SJCRH30 (cell line): ENCODE measurements at regions not wholly inside any gene's neighbourhood (a gene's known extent, or its start where the extent isn't known, plus 50 kb on each side); places are given as distances from the start of the nearest gene placed in this dataset.

Experiments used
- DNase-seq, 2 experiments: peaks; one replicate each; pipeline ENCODE4 v3.0.0-alpha.2; 2015 to 2020
- H3K27ac ChIP-seq: fragments of 250-450 bp; sonication (Bioruptor Pico); 2 replicates; pipeline ENCODE4 v1.5.1; 2020; ENCODE audit warnings: mild to moderate bottlenecking, moderate library complexity
- H3K27me3 ChIP-seq: fragments of 250-450 bp; sonication (Bioruptor Pico); 2 replicates; pipeline ENCODE4 v1.5.1; 2020; ENCODE audit warnings: mild to moderate bottlenecking, moderate library complexity
- H3K36me3 ChIP-seq: fragments of 250-450 bp; sonication (Bioruptor Pico); 2 replicates; pipeline ENCODE4 v1.5.1; 2020; ENCODE audit warnings: mild to moderate bottlenecking, moderate library complexity
- H3K4me1 ChIP-seq: fragments of 250-450 bp; sonication (Bioruptor Pico); 2 replicates; pipeline ENCODE4 v1.5.1; 2020; ENCODE audit warnings: mild to moderate bottlenecking, moderate library complexity
- H3K4me3 ChIP-seq: fragments of 250-450 bp; sonication (Bioruptor Pico); 2 replicates; pipeline ENCODE4 v1.5.1; 2020; ENCODE audit warnings: mild to moderate bottlenecking, moderate library complexity
- H3K9me3 ChIP-seq: fragments of 250-450 bp; sonication (Bioruptor Pico); replicated peaks from 2 replicates; pipeline ENCODE4 v1.5.1; 2020; ENCODE audit warnings: mild to moderate bottlenecking, moderate library complexity

DNA sequence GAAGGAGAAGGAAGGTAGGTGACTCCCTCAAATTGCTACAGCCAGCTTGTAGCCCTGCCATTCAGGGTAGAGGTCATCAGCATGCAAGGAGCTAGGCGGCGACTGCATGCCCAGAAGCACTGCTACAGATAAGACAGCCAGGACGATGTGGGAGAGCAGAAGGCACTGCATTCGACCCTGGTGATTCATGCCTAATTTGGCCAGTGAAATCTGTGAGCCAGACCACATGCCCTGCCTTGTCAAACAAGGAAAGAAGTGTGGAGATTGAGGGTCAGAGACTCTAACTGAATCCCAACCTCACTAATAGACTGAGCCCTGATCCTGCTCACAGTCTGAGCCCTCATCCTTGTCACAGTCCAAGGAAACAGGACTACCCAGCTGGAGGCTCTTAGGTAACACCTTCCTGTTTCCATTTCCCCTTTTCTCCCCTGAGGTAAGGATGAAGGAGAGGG, 86.6 kb downstream of the LINGO1 start:
- H3K4me1 ChIP-seq: peaks cover 2% of the 10 kb centered on the region; the same call in 1 of the 2 replicates
- H3K36me3 ChIP-seq: no peaks in the 10 kb centered on the region
- no peaks in the 10 kb centered on the region for H3K27me3 ChIP-seq
- H3K4me3 ChIP-seq: no peak overlapping the region
- H3K9me3 ChIP-seq: no peaks in the 10 kb centered on the region
- H3K27ac ChIP-seq: no peak overlapping the region
- DNase-seq: peak; percentile 42 to 58

DNA sequence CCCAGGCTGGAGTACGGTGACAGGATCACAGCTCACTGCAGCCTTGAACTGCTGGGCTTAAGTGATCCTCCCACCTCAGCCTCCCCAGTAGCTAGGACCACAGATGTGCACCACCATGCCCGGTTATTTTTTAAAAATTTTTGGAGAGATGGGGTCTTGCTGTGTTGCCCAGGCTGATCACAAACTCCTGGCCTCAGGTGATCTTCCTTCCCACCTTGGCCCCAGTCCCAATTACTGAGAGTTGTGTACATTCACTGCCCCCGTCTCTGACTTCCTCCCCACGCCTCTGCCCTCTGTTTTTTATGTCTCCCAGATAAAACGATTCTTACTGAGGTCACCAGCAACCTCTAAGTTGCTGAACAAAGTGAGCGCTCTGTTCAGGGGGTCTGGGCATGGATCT, 87.7 kb downstream of the LINGO1 start:
- Histone ChIP-seq H3K27ac (no peak overlapping the region), H3K4me3 (no peak overlapping the region), H3K36me3 (no peaks in the 10 kb centered on the region), H3K4me1 (peaks cover 3% of the 10 kb centered on the region; the same call in 1 of the 2 replicates), H3K9me3 (no peaks in the 10 kb centered on the region), H3K27me3 (no peaks in the 10 kb centered on the region)
- DNase-seq: no peak

DNA sequence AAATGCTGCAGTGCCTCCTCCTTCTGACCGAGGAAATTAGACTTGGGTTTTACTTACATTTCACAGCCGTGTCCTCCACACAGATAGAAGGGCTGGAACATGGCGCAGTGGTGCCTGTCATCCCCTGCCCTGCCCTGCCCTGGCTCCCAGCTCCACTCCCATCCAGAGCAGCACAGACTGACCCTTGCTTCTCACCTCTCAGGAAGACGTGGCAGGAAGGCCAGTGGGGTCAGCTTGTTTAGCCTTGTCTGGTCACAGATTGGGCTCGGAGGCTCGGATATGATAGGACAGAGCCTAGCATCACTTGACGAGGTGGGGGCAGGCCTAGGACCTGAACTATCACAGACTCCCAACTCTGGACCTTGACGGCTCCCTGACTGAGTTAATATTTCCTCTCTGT, 88.5 kb downstream of the LINGO1 start:
- Histone ChIP-seq H3K9me3 (no peaks in the 10 kb centered on the region), H3K4me3 (no peak overlapping the region), H3K4me1 (peaks cover 3% of the 10 kb centered on the region; the same call in 1 of the 2 replicates), H3K27me3 (no peaks in the 10 kb centered on the region), H3K27ac (no peak overlapping the region), H3K36me3 (no peaks in the 10 kb centered on the region)
- no peak for DNase-seq

GRCh38 chr15:77543159-77543882, 89.4 kb downstream of the LINGO1 start:
- H3K4me3 ChIP-seq: peak overlapping the region; percentile 59
- H3K27me3 ChIP-seq: no peaks in the 10 kb centered on the region
- peak; percentile 81 to 91 for DNase-seq
- H3K36me3 ChIP-seq: no peaks in the 10 kb centered on the region
- no peaks in the 10 kb centered on the region for H3K9me3 ChIP-seq
- peaks cover 3% of the 10 kb centered on the region; the same call in 1 of the 2 replicates for H3K4me1 ChIP-seq
- H3K27ac ChIP-seq: no peak overlapping the region

DNA sequence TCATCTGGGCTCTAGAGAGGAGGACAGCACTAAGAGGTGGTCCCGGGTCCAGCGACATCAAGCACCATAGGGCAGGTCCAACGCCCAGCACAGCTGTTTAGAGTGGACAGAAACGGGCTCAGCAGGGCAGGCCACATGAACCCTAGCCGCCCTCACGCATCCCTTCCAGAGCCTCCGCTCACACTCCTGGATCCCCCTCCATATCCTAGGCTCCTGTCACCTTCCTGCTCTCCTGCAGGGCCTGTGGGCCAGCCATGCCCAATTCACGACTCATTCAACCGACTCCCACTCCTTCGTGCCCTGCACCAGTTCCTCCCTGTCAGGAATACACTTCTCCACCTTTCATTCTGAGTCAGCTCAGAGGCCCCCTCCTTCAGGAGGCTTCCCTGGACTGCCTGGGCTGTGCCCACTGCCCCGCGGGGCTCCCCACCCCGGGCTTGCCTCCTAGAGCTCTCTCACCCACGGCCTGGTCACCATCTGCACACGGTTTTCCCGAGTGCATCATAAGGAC, 90.2 kb downstream of the LINGO1 start:
- H3K4me1 ChIP-seq: peaks cover 3% of the 10 kb centered on the region; the same call in 1 of the 2 replicates
- H3K27me3 ChIP-seq: no peaks in the 10 kb centered on the region
- H3K36me3 ChIP-seq: no peaks in the 10 kb centered on the region
- peak overlapping the region; percentile 59 for H3K4me3 ChIP-seq
- H3K9me3 ChIP-seq: no peaks in the 10 kb centered on the region
- no peak overlapping the region for H3K27ac ChIP-seq
- no peak for DNase-seq

DNA sequence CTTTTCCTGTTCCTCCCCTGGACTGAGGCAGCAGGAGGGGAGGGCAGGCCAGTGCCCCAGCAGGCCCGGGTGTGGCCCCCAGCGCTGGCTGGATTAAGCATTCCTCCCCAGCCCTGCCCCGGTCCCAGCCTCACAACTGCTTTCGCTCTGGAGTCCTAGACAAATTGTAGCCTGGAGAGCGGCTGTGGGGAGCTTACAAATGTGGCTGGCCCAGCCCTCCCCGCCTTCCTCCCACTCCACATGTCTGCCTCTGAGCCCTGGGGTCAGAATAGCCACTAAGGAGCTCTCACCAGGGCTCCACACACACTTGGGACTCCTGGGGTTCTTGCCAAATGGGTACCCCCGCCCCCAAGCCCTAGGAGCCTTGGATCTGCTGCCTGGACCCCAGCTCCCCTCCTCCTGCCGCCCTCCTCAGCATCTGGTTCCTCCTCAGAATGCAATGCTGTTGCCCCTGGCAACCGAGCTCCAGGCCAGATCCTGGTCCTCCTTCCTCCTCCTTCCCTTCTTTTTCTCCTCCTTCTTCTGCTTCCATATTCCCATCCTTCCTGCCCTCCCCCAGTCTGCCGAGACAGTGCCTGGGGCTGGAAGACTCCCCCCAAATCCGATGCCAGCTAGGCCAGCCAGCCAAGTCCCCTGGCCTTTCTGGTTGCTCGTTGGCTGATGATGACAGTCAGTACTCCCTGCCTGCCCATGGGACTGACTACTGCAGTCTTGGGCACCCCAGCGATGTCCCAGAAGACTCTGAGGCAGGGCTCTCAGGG, 91.1 kb downstream of the LINGO1 start:
- peak in 1 of 2 experiments; percentile 33 for DNase-seq
- Histone ChIP-seq H3K4me1 (peaks cover 3% of the 10 kb centered on the region; the same call in 1 of the 2 replicates), H3K27me3 (no peaks in the 10 kb centered on the region), H3K27ac (no peak overlapping the region), H3K4me3 (peak overlapping the region; percentile 8; the same call in 1 of the 2 replicates), H3K9me3 (no peaks in the 10 kb centered on the region), H3K36me3 (no peaks in the 10 kb centered on the region)

DNA sequence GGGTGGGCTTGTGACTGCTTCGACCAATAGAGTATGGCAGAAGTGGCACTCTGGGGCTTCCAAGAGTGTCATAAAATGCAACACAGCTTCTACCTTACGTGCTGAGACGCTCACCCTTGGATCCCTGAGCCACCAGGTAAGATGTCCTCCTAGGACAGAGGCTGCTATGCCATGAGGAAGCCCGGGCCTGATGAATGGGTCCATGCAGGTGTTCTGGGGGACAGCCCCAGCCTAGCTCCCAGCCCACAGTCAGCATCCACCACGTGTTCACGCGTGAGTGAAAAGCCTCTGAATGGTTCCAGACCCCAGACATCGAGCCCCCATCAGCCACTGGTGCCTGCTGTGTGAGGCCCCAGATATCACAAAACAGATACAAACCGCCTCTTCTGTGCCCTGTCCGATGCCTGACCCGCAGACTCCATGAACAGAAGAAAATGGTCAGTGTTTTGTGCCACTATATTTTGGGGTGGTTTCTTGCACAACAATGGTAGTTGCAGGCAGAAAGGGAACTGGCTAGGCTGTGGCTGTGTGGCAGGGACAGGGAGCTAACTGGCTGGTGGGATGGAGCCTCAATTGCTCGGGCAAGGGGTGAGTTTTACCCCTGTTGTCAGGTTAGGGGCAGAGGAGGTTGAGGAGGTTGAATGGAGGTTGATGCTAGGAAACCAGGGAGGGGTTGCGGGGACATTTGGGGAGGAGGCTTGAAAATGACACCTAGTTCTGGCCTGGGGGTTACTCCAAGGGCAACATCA, 92.2 kb downstream of the LINGO1 start:
- no peak overlapping the region for H3K27ac ChIP-seq

GRCh38 chr15:77538793-77539497, 93.8 kb downstream of the LINGO1 start:
- Histone ChIP-seq H3K36me3 (no peaks in the 10 kb centered on the region), H3K4me1 (0 out of 2 replicates have a peak, but pooled peaks cover 3% of the 10 kb centered on the region), H3K27ac (no peak overlapping the region), H3K27me3 (no peaks in the 10 kb centered on the region), H3K9me3 (no peaks in the 10 kb centered on the region), H3K4me3 (no peak overlapping the region)
- no peak for DNase-seq

More for the DNA sequence above, 92.2 kb downstream of the LINGO1 start:
- H3K36me3 ChIP-seq: no peaks in the 10 kb centered on the region
- H3K9me3 ChIP-seq: no peaks in the 10 kb centered on the region
- no peak for DNase-seq
- 0 out of 2 replicates have a peak, but pooled peaks cover 3% of the 10 kb centered on the region for H3K4me1 ChIP-seq
- no peak overlapping the region for H3K4me3 ChIP-seq
- H3K27me3 ChIP-seq: no peaks in the 10 kb centered on the region

- H3K36me3 ChIP-seq: no peaks in the 10 kb centered on the region
- no peaks in the 10 kb centered on the region for H3K9me3 ChIP-seq
- no peak overlapping the region for H3K27ac ChIP-seq
- no peaks in the 10 kb centered on the region for H3K27me3 ChIP-seq
- 0 out of 2 replicates have a peak, but pooled peaks cover 3% of the 10 kb centered on the region for H3K4me1 ChIP-seq
- no peak for DNase-seq
- H3K4me3 ChIP-seq: no peak overlapping the region
Measured at GRCh38 chr15:77538027-77538451, 94.7 kb downstream of the LINGO1 start.

GRCh38 chr15:77537006-77537405, 95.7 kb downstream of the LINGO1 start:
- no peak overlapping the region for H3K4me3 ChIP-seq
- H3K27me3 ChIP-seq: no peaks in the 10 kb centered on the region
- H3K4me1 ChIP-seq: 0 out of 2 replicates have a peak, but pooled peaks cover 3% of the 10 kb centered on the region
- no peak for DNase-seq
- no peaks in the 10 kb centered on the region for H3K9me3 ChIP-seq
- H3K27ac ChIP-seq: no peak overlapping the region
- no peaks in the 10 kb centered on the region for H3K36me3 ChIP-seq

GRCh38 chr15:77535845-77536244, 96.9 kb downstream of the LINGO1 start:
- DNase-seq: no peak
- no peaks in the 10 kb centered on the region for H3K27me3 ChIP-seq
- H3K36me3 ChIP-seq: no peaks in the 10 kb centered on the region
- H3K4me3 ChIP-seq: no peak overlapping the region
- no peaks in the 10 kb centered on the region for H3K9me3 ChIP-seq
- no peaks in the 10 kb centered on the region for H3K4me1 ChIP-seq
- no peak overlapping the region for H3K27ac ChIP-seq
